HG03095 (cell line): ENCODE measurements at regions not wholly inside any gene's neighbourhood (a gene's known extent, or its start where the extent isn't known, plus 50 kb on each side); places are given as distances from the start of the nearest gene placed in this dataset.
"Not testable (repeated sequence)": the region's sequence is repeated elsewhere in the genome, so short reads cannot be mapped to it uniquely, and the experiment has no call there.

Experiments
- ATAC-seq: cut with Tn5 transposase; IDR thresholded peaks from one replicate; pipeline ENCODE4 v1.9.1; 2021; ENCODE audit warnings: moderate library complexity; ENCODE audit not compliant: unreplicated experiment

DNA sequence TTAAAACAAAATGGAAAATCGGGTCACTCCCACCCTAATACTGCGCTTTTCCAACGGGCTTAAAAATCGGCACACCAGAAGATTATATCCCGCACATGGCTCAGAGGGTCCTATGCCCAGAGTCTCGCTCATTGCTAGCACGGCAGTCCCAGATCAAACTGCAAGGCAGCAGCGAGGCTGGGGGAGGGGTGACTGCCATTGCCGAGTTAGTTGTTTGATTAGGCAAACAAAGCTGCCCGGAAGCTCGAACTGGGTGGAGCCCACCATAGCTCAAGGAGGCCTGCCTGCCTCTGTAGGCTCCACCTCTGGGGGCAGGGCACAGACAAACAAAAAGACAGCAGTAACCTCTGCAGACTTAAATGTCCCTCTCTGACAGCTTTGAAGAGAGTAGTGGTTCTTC, 100.7 kb upstream of the KLHL1 start:
- ATAC-seq, result not testable (repeated sequence)

DNA sequence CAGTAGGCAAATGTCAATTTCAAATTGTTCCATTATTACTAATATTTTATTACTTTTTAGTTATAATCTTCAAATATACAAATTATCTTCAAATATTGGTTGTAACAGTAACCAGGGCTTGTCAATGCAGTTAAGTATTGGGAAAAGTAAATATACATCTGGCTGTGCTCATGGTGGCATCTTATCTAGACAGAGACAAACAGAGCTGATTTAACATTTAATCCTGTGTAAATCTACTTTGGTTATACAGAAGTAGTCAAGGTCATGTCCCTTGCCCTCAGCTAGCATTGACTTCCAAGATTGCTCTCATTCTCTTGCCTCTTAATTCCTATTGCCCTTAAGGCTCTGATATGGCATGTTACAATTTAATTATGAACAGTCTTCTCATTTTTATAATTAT, 98.4 kb upstream of the KLHL1 start:
- no peak for ATAC-seq

DNA sequence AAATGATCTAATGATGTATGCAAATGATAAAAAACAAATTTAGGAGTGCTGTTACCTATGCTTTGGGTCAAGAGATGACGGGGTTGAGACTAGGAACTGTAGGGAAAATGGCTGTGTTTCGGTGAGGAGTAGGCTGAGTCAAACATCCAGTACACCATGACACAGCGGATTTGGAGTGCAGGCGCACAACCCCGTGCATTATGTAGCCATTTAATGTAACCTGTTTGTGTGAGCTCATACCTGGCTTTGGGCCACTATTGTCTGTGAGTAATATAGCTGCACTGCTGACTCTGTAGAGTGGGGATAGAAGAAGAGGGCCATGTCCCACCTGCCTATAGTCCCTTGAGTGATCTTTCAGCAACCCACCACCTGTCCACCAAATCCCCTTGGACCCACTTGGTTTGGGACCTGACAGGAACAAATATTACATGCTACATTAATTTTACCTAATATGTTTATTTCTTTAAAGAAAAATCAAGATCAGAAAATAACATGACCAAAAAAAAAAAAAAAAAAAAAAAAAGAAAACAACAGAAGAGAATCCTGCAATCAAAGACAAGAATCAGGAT, 95.5 kb upstream of the KLHL1 start:
- no peak for ATAC-seq

DNA sequence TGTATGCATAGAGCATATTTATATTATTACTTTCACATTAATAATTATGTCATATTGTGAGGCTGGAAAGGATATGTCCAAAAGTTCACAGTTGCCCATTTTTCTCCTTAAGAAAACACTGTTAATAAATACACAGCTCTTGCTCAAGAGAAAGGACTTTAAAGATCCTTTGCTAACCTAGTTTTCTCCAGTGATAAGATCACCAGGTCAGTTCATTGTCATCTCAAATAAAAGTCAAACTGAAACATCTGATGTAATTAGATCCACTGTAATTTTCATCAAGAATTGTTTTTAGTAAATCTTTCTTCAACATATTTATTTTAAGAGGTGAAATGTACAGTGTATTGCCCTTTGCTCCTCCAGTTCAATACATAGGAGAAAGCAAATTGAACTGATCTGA, 82.8 kb upstream of the KLHL1 start:
- ATAC-seq, result no peak

DNA sequence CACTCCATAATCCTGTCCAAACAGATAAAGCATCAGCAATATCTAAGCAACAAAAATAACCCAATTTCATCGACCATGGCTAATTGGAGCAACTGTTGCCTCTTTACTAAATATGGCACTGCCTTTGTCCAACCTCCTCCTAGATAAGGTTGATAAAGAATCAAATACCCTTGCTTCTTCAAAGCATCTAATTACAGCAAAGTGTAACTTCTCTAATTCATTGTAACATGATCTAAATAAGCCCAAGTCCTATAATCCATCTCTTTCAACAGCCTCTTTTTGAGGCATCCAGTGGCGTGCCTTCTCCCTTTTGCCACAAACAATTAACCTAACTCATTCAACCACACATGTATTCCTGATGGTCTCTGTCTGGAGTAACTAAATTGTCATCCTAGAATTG, 81.7 kb upstream of the KLHL1 start:
- no peak for ATAC-seq

DNA sequence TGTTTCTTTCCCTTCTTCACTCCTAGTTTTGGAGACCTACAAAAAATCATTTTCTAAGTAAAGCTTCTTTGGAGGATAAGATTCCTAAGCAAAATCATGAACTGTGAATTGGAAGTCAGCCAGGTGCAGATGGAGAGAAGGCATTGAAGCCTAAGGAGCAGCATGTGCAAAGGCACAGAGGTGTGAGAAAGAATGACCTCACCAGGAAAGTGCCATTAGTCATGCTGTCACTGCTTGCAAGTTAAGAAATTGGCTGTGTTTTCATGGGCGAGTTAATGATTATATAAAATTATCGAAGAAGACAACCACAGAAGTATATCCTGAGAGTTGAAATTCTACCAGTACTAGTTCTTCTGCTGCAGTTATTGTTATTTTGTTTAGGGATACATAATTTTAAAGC, 80.3 kb upstream of the KLHL1 start:
- ATAC-seq, result no peak

DNA sequence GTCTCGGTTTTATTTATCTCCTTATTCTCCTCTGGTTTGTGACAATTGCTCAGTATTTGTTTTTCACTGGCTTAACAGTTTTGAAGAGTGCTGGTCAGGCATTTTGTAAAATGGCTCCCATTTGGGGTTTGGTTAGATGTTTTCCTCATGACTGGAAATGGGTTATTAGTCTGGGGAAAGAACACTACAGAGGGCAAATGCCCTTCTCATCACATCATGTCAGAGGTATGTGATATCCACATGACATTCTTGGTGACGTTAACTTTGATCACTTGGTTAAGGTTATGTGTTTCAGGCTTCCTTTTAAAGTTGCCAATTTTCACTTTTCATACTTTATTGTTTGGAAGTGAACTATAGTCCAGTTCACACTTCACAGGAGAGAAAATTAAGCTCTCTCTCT, 74.8 kb upstream of the KLHL1 start:
- ATAC-seq, result no peak
